Ascending aorta (tissue), 2 donors: ENCODE measurements at regions not wholly inside any gene's neighbourhood (a gene's known extent, or its start where the extent isn't known, plus 50 kb on each side); places are given as distances from the start of the nearest gene placed in this dataset.
"Not testable (repeated sequence)": the region's sequence is repeated elsewhere in the genome, so short reads cannot be mapped to it uniquely, and the experiment has no call there.

Experiments
- DNase-seq, 2 donors: peaks; one replicate each; pipeline ENCODE4 v3.0.0-alpha.2; 2019; ENCODE audit warnings: low spot score in 2 of 2
- H3K27ac ChIP-seq, 2 donors: fragments of 200-600 bp; sonication (generic); one replicate each; pipeline ENCODE4 v1.5.1; 2016 to 2017; ENCODE audit warnings: mild to moderate bottlenecking in 1 of 2
- H3K27me3 ChIP-seq: fragments of 200-600 bp; sonication (generic); one replicate; pipeline ENCODE4 v1.5.1; 2017
- H3K36me3 ChIP-seq, 2 donors: fragments of 200-600 bp; sonication (generic); one replicate each; pipeline ENCODE4 v1.5.1; 2016
- H3K4me1 ChIP-seq, 2 donors: fragments of 200-600 bp; sonication (generic); one replicate each; pipeline ENCODE4 v1.5.1; 2016 to 2017; ENCODE audit warnings: mild to moderate bottlenecking in 1 of 2
- H3K4me3 ChIP-seq, 2 donors: fragments of 200-600 bp; sonication (generic); one replicate each; pipeline ENCODE4 v1.5.1; 2016 to 2017; ENCODE audit warnings: mild to moderate bottlenecking in 1 of 2
- H3K9me3 ChIP-seq, 2 donors: fragments of 200-600 bp; sonication (generic); one replicate each; pipeline ENCODE4 v1.5.1; 2016
- CTCF ChIP-seq, 3 experiments: fragments of 200-600 bp in 2 of 3; fragments of 450-650 bp in 1 of 3; sonication (generic) in 2 of 3; IDR thresholded peaks; one replicate each; pipeline ENCODE4 v1.5.1; 2016 to 2019; ENCODE audit warnings: antibody characterized with exemption in 3 of 3, mild to moderate bottlenecking in 1 of 3, moderate library complexity in 1 of 3
- intact Hi-C: fragments of 100-400 bp; cut with DNase I; formaldehyde crosslinking; loops from one replicate; pipeline ENCODE4 v1.15.1; 2023

GRCh38 chrX:155755706-155756337 lies 125.3 kb upstream of the VAMP7 start:
- H3K4me3 ChIP-seq, result no peak overlapping the region

GRCh38 chrX:155751131-155751530 lies 130.0 kb upstream of the VAMP7 start:
- Histone ChIP-seq H3K27ac (no peak overlapping the region), H3K27me3 (no peaks in the 10 kb centered on the region), H3K4me1 (no peaks in the 10 kb centered on the region), H3K36me3 (no peaks in the 10 kb centered on the region), H3K4me3 (no peak overlapping the region), H3K9me3 (no peaks in the 10 kb centered on the region)
- intact Hi-C loops, result no loop called here
- TF ChIP-seq CTCF (IDR thresholded peaks at IDR 0.05), result no peak
- DNase-seq, result no peak

More at GRCh38 chrX:155755706-155756337, 125.3 kb upstream of the VAMP7 start:
- no peak for DNase-seq
- H3K27me3 ChIP-seq, result no peaks in the 10 kb centered on the region
- intact Hi-C loops, result no loop called here
- no peak overlapping the region for H3K27ac ChIP-seq
- TF ChIP-seq CTCF (IDR thresholded peaks at IDR 0.05), result no peak
- no peaks in the 10 kb centered on the region for H3K9me3 ChIP-seq
- H3K4me1 ChIP-seq, result no peaks in the 10 kb centered on the region
- no peaks in the 10 kb centered on the region for H3K36me3 ChIP-seq

GRCh38 chrX:155747520-155747919 lies 133.6 kb upstream of the VAMP7 start:
- H3K27me3 ChIP-seq, result no peaks in the 10 kb centered on the region
- intact Hi-C loops, result loop anchor here (10.0 kb wide), 1 partner anchor 673 kb away; the partner anchor contains the start of genes BRCC3, CMC4 and MTCP1
- DNase-seq, result no peak
- no peaks in the 10 kb centered on the region for H3K4me1 ChIP-seq
- H3K4me3 ChIP-seq, result no peak overlapping the region
- no peak for TF ChIP-seq CTCF (IDR thresholded peaks at IDR 0.05)
- H3K27ac ChIP-seq, result no peak overlapping the region
- no peaks in the 10 kb centered on the region for H3K36me3 ChIP-seq
- no peaks in the 10 kb centered on the region for H3K9me3 ChIP-seq

GRCh38 chrX:155745792-155746191 lies 133.0 kb upstream of the TMLHE start:
- intact Hi-C loops, result loop anchor here (10.0 kb wide), 1 partner anchor 671 kb away; the partner anchor contains the start of genes BRCC3, CMC4 and MTCP1
- Histone ChIP-seq H3K36me3 (no peaks in the 10 kb centered on the region), H3K27me3 (no peaks in the 10 kb centered on the region), H3K4me3 (no peak overlapping the region), H3K4me1 (no peaks in the 10 kb centered on the region), H3K27ac (no peak overlapping the region), H3K9me3 (no peaks in the 10 kb centered on the region)
- no peak for TF ChIP-seq CTCF (IDR thresholded peaks at IDR 0.05)
- peak in 1 of 2 donors; percentile 62 for DNase-seq

GRCh38 chrX:155744534-155744933 lies 131.8 kb upstream of the TMLHE start:
- intact Hi-C loops, result loop anchor here (10.0 kb wide), 1 partner anchor 670 kb away; the partner anchor contains the start of genes BRCC3, CMC4 and MTCP1
- Histone ChIP-seq H3K36me3 (no peaks in the 10 kb centered on the region), H3K4me1 (no peaks in the 10 kb centered on the region), H3K27me3 (no peaks in the 10 kb centered on the region), H3K4me3 (peak overlapping the region in 1 of 2 donors; percentile 30), H3K27ac (peak overlapping the region in 1 of 2 donors; percentile 2), H3K9me3 (peaks cover 0 to 11% of the 10 kb centered on the region in 2 donors)
- no peak for TF ChIP-seq CTCF (IDR thresholded peaks at IDR 0.05)
- DNase-seq, result no peak

GRCh38 chrX:155728335-155728734 lies 115.6 kb upstream of the TMLHE start:
- H3K36me3 ChIP-seq, DNase-seq, H3K9me3 ChIP-seq, H3K27me3 ChIP-seq, intact Hi-C loops, H3K4me1 ChIP-seq, H3K4me3 ChIP-seq, H3K27ac ChIP-seq: not testable (repeated sequence)
